HL-60/S4 treated with retinoic acid at 250 ng/mL for 4 days and 3 days (cell line): ENCODE measurements at regions not wholly inside any gene's neighbourhood (a gene's known extent, or its start where the extent isn't known, plus 50 kb on each side); places are given as distances from the start of the nearest gene placed in this dataset.

ENCODE experiments used
- in situ Hi-C: fragments of 300-500 bp; cut with MboI; formaldehyde crosslinking; loops from 2 replicates; pipeline ENCODE4 v1.7.0; 2022; ENCODE audit warnings: low sequenced_read_pairs

GRCh38 chr7:32273297-32273696 is 203.1 kb upstream of the PDE1C start:
- in situ Hi-C loops: no loop called here

- in situ Hi-C loops: no loop called here
Observed at GRCh38 chr7:32266932-32267475, 196.8 kb upstream of the PDE1C start.

- in situ Hi-C loops: no loop called here
Observed at GRCh38 chr7:32264702-32265284, 194.6 kb upstream of the PDE1C start.

GRCh38 chr7:32263611-32264010 is 193.4 kb upstream of the PDE1C start:
- in situ Hi-C loops: no loop called here

GRCh38 chr7:32262315-32262714 is 192.1 kb upstream of the PDE1C start:
- in situ Hi-C loops: no loop called here

GRCh38 chr7:32259931-32260596 is 189.9 kb upstream of the PDE1C start:
- in situ Hi-C loops: no loop called here

GRCh38 chr7:32258265-32258664 is 188.1 kb upstream of the PDE1C start:
- in situ Hi-C loops: no loop called here

- in situ Hi-C loops: no loop called here
Observed at GRCh38 chr7:32257621-32258020, 187.4 kb upstream of the PDE1C start.

- in situ Hi-C loops: no loop called here
Observed at GRCh38 chr7:32256811-32257210, 186.6 kb upstream of the PDE1C start.

GRCh38 chr7:32256376-32256775 is 186.2 kb upstream of the PDE1C start:
- in situ Hi-C loops: no loop called here

- in situ Hi-C loops: no loop called here
Observed at GRCh38 chr7:32255036-32255435, 184.8 kb upstream of the PDE1C start.

- in situ Hi-C loops: no loop called here
Observed at GRCh38 chr7:32253299-32253698, 183.1 kb upstream of the PDE1C start.

- in situ Hi-C loops: no loop called here
Observed at GRCh38 chr7:32251659-32252058, 181.5 kb upstream of the PDE1C start.

GRCh38 chr7:32250471-32251260 is 180.5 kb upstream of the PDE1C start:
- in situ Hi-C loops: no loop called here

- in situ Hi-C loops: no loop called here
Observed at GRCh38 chr7:32250003-32250402, 179.8 kb upstream of the PDE1C start.

GRCh38 chr7:32248522-32248921 is 178.3 kb upstream of the PDE1C start:
- in situ Hi-C loops: no loop called here

- in situ Hi-C loops: no loop called here
Observed at GRCh38 chr7:32244806-32245345, 174.7 kb upstream of the PDE1C start.

GRCh38 chr7:32243687-32244290 is 173.6 kb upstream of the PDE1C start:
- in situ Hi-C loops: no loop called here

- in situ Hi-C loops: no loop called here
Observed at GRCh38 chr7:32242436-32242835, 172.2 kb upstream of the PDE1C start.

- in situ Hi-C loops: no loop called here
Observed at GRCh38 chr7:32241636-32242035, 171.4 kb upstream of the PDE1C start.

GRCh38 chr7:32239764-32240163 is 169.6 kb upstream of the PDE1C start:
- in situ Hi-C loops: no loop called here
